ENCODE measurements at regions not wholly inside any gene's neighbourhood (a gene's known extent, or its start where the extent isn't known, plus 50 kb on each side); places are given as distances from the start of the nearest gene placed in this dataset.

DNA sequence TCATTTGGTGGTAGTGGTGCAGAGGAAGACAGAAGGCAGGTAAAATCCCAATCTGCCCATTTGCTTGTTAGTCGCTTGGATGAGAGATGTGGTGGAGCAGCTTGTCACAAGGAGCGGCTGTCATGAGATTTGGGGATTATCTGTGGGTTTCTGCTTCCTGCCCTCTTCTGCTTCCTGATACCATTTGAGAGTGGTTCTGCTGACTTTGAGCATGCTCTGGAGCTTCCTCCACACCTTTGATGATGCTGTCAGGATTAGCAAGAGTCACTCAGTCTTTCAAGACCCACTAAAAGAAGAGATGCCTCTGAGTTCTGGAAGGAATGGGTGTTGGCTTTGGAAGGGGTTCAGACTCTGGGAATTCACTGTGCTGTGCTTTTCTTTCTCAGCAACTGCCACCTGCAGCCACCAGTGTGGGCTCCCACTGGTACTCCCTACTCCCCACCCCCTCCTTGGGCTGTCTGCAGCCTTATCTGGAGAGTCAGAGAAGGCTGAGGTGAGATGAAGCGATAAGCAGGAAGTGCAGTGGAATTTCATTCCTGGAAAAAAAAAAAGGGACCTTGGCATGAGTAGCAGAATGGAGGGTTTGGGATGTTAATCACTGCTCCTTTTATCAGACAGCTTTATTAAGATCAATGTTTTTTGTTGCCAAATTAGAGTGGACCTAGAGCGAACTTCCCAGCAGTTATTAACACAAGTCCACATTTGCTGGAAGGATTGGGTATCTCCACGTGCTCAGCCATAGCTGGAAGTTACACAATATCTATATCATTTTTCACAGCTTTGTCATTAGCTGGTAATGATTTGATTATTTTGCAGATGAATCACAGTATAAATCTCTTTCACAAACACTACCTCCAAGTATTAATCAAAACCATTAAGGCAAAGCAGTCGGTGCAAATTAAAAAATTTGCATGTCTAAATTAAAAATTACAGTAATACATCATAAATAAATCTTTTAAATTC lies 233.0 kb upstream of the SATB1 start:
- no peaks in the 10 kb centered on the region for H3K4me1 ChIP-seq (replicated peaks in 1 of 2; ENCODE audit: control insufficient read depth in 2 of 2, insufficient read depth in 2 of 2, low read length in 2 of 2)
- DNase-seq (ENCODE audit: extremely low read depth in 1 of 4, low spot score in 3 of 4) (no peak), FAIRE-seq (no peak), ATAC-seq (no peak)
- 0% methylated on average over 6 of the region's 6 CpGs for WGBS (ENCODE audit: insufficient coverage, low coverage, missing lambda C conversion rate)
- H3K9me3 ChIP-seq (replicated peaks; ENCODE audit: control insufficient read depth, insufficient read depth, low read depth, low read length): peaks cover 1% of the 10 kb centered on the region; the same call in 1 of the 2 replicates
- H3K9me1 ChIP-seq (ENCODE audit: control insufficient read depth, insufficient read depth, low read length): no peaks in the 10 kb centered on the region
- H3K9ac ChIP-seq (ENCODE audit: insufficient read depth in 1 of 2, low read depth in 2 of 2, low read length in 2 of 2): no peak overlapping the region
- H3K79me2 ChIP-seq (ENCODE audit: control insufficient read depth, insufficient read depth, low read length): no peaks in the 10 kb centered on the region
- H3K27me3 ChIP-seq (ENCODE audit: control insufficient read depth in 2 of 2, insufficient read depth in 2 of 2, low read length in 2 of 2): no peaks in the 10 kb centered on the region
- intact Hi-C loops (cut with micrococcal nuclease): no loop called here
- H3K4me3 ChIP-seq: no peak overlapping the region
- no peaks in the 10 kb centered on the region for H3K36me3 ChIP-seq (ENCODE audit: control insufficient read depth, insufficient read depth, low read length)
- no peak overlapping the region for H3K27ac ChIP-seq (ENCODE audit: extremely low read depth, low read depth, low read length)
- H4K20me1 ChIP-seq (replicated peaks; ENCODE audit: control insufficient read depth, insufficient read depth, low read length): no peaks in the 10 kb centered on the region
- H2AFZ ChIP-seq (ENCODE audit: low read depth, low read length): no peak overlapping the region
- in situ Hi-C loops (cut with MboI): no loop called here
- H3K4me2 ChIP-seq (ENCODE audit: insufficient read depth, low read length): no peak overlapping the region
- BruUV-seq (replicated peaks): no TSS peak
- ChIA-PET CTCF (ENCODE audit: low intra/inter-chr PET ratio) (no interaction called here), POLR2A (no interaction called here)
- TF ChIP-seq POLR2A (conservative IDR thresholded peaks at IDR 0.05) (no peak), GABPB1 (CRISPR knock-in tag; IDR thresholded peaks at IDR 0.05) (no peak), ATF6 (CRISPR knock-in tag; IDR thresholded peaks at IDR 0.05) (no peak), EP400 (IDR thresholded peaks at IDR 0.05) (no peak), E4F1 (CRISPR knock-in tag; IDR thresholded peaks at IDR 0.05; ENCODE audit: borderline replicate concordance) (no peak), SMAD1 (IDR thresholded peaks at IDR 0.05; ENCODE audit: low read depth, low read length, partially characterized antibody) (no peak), ZZZ3 (IDR thresholded peaks at IDR 0.05) (no peak), ZNF431 (CRISPR knock-in tag; IDR thresholded peaks at IDR 0.05) (no peak), NFATC3 (IDR thresholded peaks at IDR 0.05) (no peak), AFF4 (CRISPR knock-in tag; IDR thresholded peaks at IDR 0.05) (no peak), NCOA6 (IDR thresholded peaks at IDR 0.05) (no peak)

Measured in K562 (cell line).